HCT116 (cell line): ENCODE measurements at regions not wholly inside any gene's neighbourhood (a gene's known extent, or its start where the extent isn't known, plus 50 kb on each side); places are given as distances from the start of the nearest gene placed in this dataset.

Experiments used
- ATAC-seq: fragments of 200-7000 bp; cut with Tn5 transposase; 2 replicates; pipeline ENCODE4 v1.9.1; 2020; ENCODE audit warnings: mild to moderate bottlenecking, moderate library complexity
- BruUV-seq: library from RNA; stranded (reverse); fragments of 400-500 nt; replicated peaks from 2 replicates; lab custom pipeline; 2021; lab: Mats Ljungman, UMichigan
- CTCF ChIA-PET: fragments of 300-600 bp; sonication (Branson Sonifier 250); formaldehyde crosslinking; loops from one replicate; lab custom pipeline; 2021; ENCODE audit warnings: antibody characterized with exemption; lab: Charles Lee
- POLR2A ChIA-PET: fragments of 300-600, 350-600 bp; sonication (Branson Sonifier 250); formaldehyde crosslinking; loops from one replicate; lab custom pipeline; 2021; ENCODE audit warnings: antibody characterized with exemption; lab: Charles Lee
- RAD21 ChIA-PET, 2 experiments: fragments of 300-600 bp; sonication (Branson Sonifier 250); formaldehyde crosslinking; loops; one replicate each; lab custom pipeline; 2023; ENCODE audit warnings: low total read pairs in 2 of 2; ENCODE audit not compliant: uncharacterized antibody in 2 of 2, unreplicated experiment in 2 of 2, low non-redundant PET in 1 of 2; lab: Charles Lee
- DNase-seq: peaks from one replicate; pipeline ENCODE4 v3.0.0-alpha.2; 2010; ENCODE audit warnings: low read depth, low spot score
- H2AFZ ChIP-seq: fragments of 200-600 bp; shearing (Covaris generic), sonication (generic); 2 replicates; pipeline ENCODE4 v1.6.1; 2017; ENCODE audit warnings: low read depth, mixed run types, mixed read lengths, antibody characterized with exemption, low read length; ENCODE audit not compliant: poor library complexity, severe bottlenecking
- H3K27ac ChIP-seq: 2 replicates; pipeline ENCODE4 v1.5.1; 2012; ENCODE audit warnings: low read depth, low read length
- H3K27me3 ChIP-seq: fragments of 200-600 bp; sonication (generic); 2 replicates; pipeline ENCODE4 v1.6.1; 2016; ENCODE audit warnings: mixed run types, low read length, mixed read lengths; ENCODE audit not compliant: insufficient read depth
- H3K36me3 ChIP-seq, 2 experiments: fragments of 200-500 bp in 1 of 2; fragments of 200-600 bp in 1 of 2; sonication (Bioruptor generic) in 1 of 2; sonication (generic) in 1 of 2; 2 replicates each; pipeline versions ENCODE4 v1.5.1 to v1.6.1; 2014 to 2016; ENCODE audit warnings: low read length in 2 of 2, inconsistent platforms in 1 of 2, mixed read lengths in 1 of 2, mixed run types in 1 of 2; ENCODE audit not compliant: insufficient read depth in 2 of 2, control insufficient read depth in 1 of 2
- H3K4me1 ChIP-seq, 2 experiments: fragments of 200-600 bp in 1 of 2; sonication (generic) in 1 of 2; 2 replicates each; pipeline versions ENCODE4 v1.5.1 to v1.6.1; 2012 to 2017; ENCODE audit warnings: low read length in 2 of 2, inconsistent platforms in 1 of 2, mild to moderate bottlenecking in 1 of 2, mixed read lengths in 1 of 2, mixed run types in 1 of 2, moderate library complexity in 1 of 2; ENCODE audit not compliant: insufficient read depth in 2 of 2, control insufficient read depth in 1 of 2
- H3K4me2 ChIP-seq: fragments of 200-600 bp; sonication (generic); 2 replicates; pipeline ENCODE4 v1.6.1; 2017; ENCODE audit warnings: mixed run types, low read length, mixed read lengths
- H3K4me3 ChIP-seq, 2 experiments: fragments of 200-600 bp in 1 of 2; sonication (generic) in 1 of 2; replicated peaks in 1 of 2; 2 replicates each; pipeline ENCODE4 v1.5.1; 2011 to 2016; ENCODE audit warnings: low read length in 2 of 2, control low read depth in 1 of 2, low read depth in 1 of 2, mild to moderate bottlenecking in 1 of 2, mixed read lengths in 1 of 2, mixed run types in 1 of 2
- H3K79me2 ChIP-seq: fragments of 200-600 bp; sonication (generic); 2 replicates; pipeline ENCODE4 v1.6.1; 2017; ENCODE audit warnings: mild to moderate bottlenecking, mixed run types, low read length, moderate library complexity, mixed read lengths; ENCODE audit not compliant: insufficient read depth
- H3K9ac ChIP-seq: fragments of 200-600 bp; sonication (generic); 2 replicates; pipeline ENCODE4 v1.6.1; 2016; ENCODE audit warnings: low read length, mixed read lengths
- H3K9me2 ChIP-seq: fragments of 200-600 bp; sonication (generic), shearing (Covaris generic); 2 replicates; pipeline ENCODE4 v1.6.1; 2017; ENCODE audit warnings: mixed run types, mild to moderate bottlenecking, moderate library complexity; ENCODE audit not compliant: insufficient read depth
- H3K9me3 ChIP-seq, 2 experiments: fragments of 200-500 bp in 1 of 2; fragments of 200-600 bp in 1 of 2; sonication (Bioruptor generic) in 1 of 2; sonication (generic) in 1 of 2; 2 replicates each; pipeline ENCODE4 v1.6.1; 2014 to 2017; ENCODE audit warnings: low read length in 2 of 2, mixed read lengths in 2 of 2, inconsistent platforms in 1 of 2, low read depth in 1 of 2, mild to moderate bottlenecking in 1 of 2, mixed run types in 1 of 2, moderate library complexity in 1 of 2; ENCODE audit not compliant: control insufficient read depth in 1 of 2, insufficient read depth in 1 of 2
- H4K20me1 ChIP-seq: fragments of 200-600 bp; sonication (generic), shearing (Covaris generic); 2 replicates; pipeline ENCODE4 v1.6.1; 2017; ENCODE audit warnings: mixed run types, mild to moderate bottlenecking, moderate library complexity; ENCODE audit not compliant: insufficient read depth
- CEBPB ChIP-seq: IDR thresholded peaks from 2 replicates; pipeline ENCODE4 v1.6.1; 2012; ENCODE audit warnings: low read depth
- EGR1 ChIP-seq: IDR thresholded peaks from 2 replicates; pipeline ENCODE4 v1.6.1; 2012; ENCODE audit warnings: low read depth
- EZH2 ChIP-seq: fragments of 200-600 bp; sonication (generic); IDR thresholded peaks from 2 replicates; pipeline ENCODE4 v1.6.1; 2017; ENCODE audit warnings: antibody characterized with exemption, mixed run types
- FOSL1 ChIP-seq: IDR thresholded peaks from 2 replicates; pipeline ENCODE4 v1.6.1; 2012; ENCODE audit warnings: low read depth
- JUND ChIP-seq: IDR thresholded peaks from 2 replicates; pipeline ENCODE4 v1.6.1; 2012
- POLR2A ChIP-seq: IDR thresholded peaks from 2 replicates; pipeline ENCODE4 v1.7.0; 2011; ENCODE audit warnings: borderline replicate concordance; ENCODE audit not compliant: insufficient read depth, insufficient read length; ENCODE audit errors: extremely low read depth
- RAD21 ChIP-seq: IDR thresholded peaks from 2 replicates; pipeline ENCODE4 v1.6.1; 2012; ENCODE audit warnings: low read depth, mild to moderate bottlenecking
- REST ChIP-seq: IDR thresholded peaks from 2 replicates; pipeline ENCODE4 v1.6.1; 2012; ENCODE audit warnings: low read depth
- SIN3A ChIP-seq: IDR thresholded peaks from 2 replicates; pipeline ENCODE4 v1.6.1; 2012; ENCODE audit warnings: low read depth
- YY1 ChIP-seq: IDR thresholded peaks from 2 replicates; pipeline ENCODE4 v1.6.1; 2011; ENCODE audit warnings: low read length, low read depth, moderate library complexity, mild to moderate bottlenecking; ENCODE audit not compliant: insufficient replicate concordance; ENCODE audit errors: extremely low read depth
- ZFX ChIP-seq: fragments of 450-650 bp; IDR thresholded peaks from 2 replicates; pipeline ENCODE4 v1.6.1; 2017
- ZNF274 ChIP-seq: fragments of 200-500 bp; sonication (Bioruptor generic); IDR thresholded peaks from 2 replicates; pipeline ENCODE4 v1.6.1; 2014; ENCODE audit warnings: mild to moderate bottlenecking, low read depth, low read length, inconsistent platforms
- intact Hi-C: fragments of 100-400 bp; cut with micrococcal nuclease; formaldehyde crosslinking; loops from 2 replicates; pipeline ENCODE4 v1.10.0; 2022

- no peaks in the 10 kb centered on the region; the same call in 1 of the 2 replicates for H3K9me2 ChIP-seq
- H3K9me3 ChIP-seq: no peaks in the 10 kb centered on the region
- no peaks in the 10 kb centered on the region for H3K79me2 ChIP-seq
- H3K27ac ChIP-seq: no peak overlapping the region
- no peaks in the 10 kb centered on the region for H4K20me1 ChIP-seq
- ATAC-seq: no peak
- ChIA-PET RAD21 (no interaction called here), POLR2A (no interaction called here), CTCF (no interaction called here)
- peaks cover 16% of the 10 kb centered on the region for H3K27me3 ChIP-seq
- no peaks in the 10 kb centered on the region for H3K36me3 ChIP-seq
- intact Hi-C loops: no loop called here
- no peak overlapping the region for H3K4me2 ChIP-seq
- no peak for TF ChIP-seq YY1
- no peak for TF ChIP-seq POLR2A
- no peak for TF ChIP-seq EZH2
- no peak for TF ChIP-seq SIN3A
- no peak for TF ChIP-seq CEBPB
- no peak for TF ChIP-seq EGR1
- no peak for TF ChIP-seq RAD21
- TF ChIP-seq JUND: no peak
- no peak for TF ChIP-seq ZNF274
- no peak for TF ChIP-seq ZFX
- no peak for TF ChIP-seq FOSL1
- TF ChIP-seq REST: no peak
- DNase-seq: no peak
- no peak overlapping the region for H2AFZ ChIP-seq
- H3K4me3 ChIP-seq: no peak overlapping the region
- H3K9ac ChIP-seq: no peak overlapping the region
- BruUV-seq: no TSS peak
- H3K4me1 ChIP-seq: no peaks in the 10 kb centered on the region
Observed at GRCh38 chr1:229905652-229906051, 161.4 kb upstream of the GALNT2 start.
